Activated B cell treated with CpG ODN at 0.5 μM for 24 hours (primary cell): ENCODE measurements at regions not wholly inside any gene's neighbourhood (a gene's known extent, or its start where the extent isn't known, plus 50 kb on each side); places are given as distances from the start of the nearest gene placed in this dataset.

Experiments
- ATAC-seq: fragments of 200-7000 bp; cut with Tn5 transposase; one replicate; pipeline ENCODE4 v1.10.0; 2021; ENCODE audit warnings: low read depth, mild to moderate bottlenecking, moderate library complexity
- CTCF ChIA-PET: fragments of 350-600 bp; sonication (Branson Sonifier 250); formaldehyde crosslinking; loops from one replicate; lab custom pipeline; 2021; ENCODE audit warnings: antibody characterized with exemption; lab: Charles Lee
- POLR2A ChIA-PET: fragments of 350-600 bp; sonication (Branson Sonifier 250); formaldehyde crosslinking; loops from one replicate; lab custom pipeline; 2021; ENCODE audit warnings: antibody characterized with exemption; lab: Charles Lee
- DNase-seq: peaks from one replicate; pipeline ENCODE4 v3.0.0; 2022
- H3K27ac Mint-ChIP-seq: one replicate; pipeline ENCODE4 v1.8.0; 2020; ENCODE audit warnings: mixed read lengths
- H3K27me3 Mint-ChIP-seq: one replicate; pipeline ENCODE4 v1.8.0; 2021; ENCODE audit warnings: mixed read lengths
- H3K36me3 Mint-ChIP-seq: one replicate; pipeline ENCODE4 v1.8.0; 2021; ENCODE audit warnings: low read depth, mixed read lengths
- H3K4me1 Mint-ChIP-seq: one replicate; pipeline ENCODE4 v1.8.0; 2021; ENCODE audit warnings: mixed read lengths
- H3K4me3 Mint-ChIP-seq: one replicate; pipeline ENCODE4 v1.8.0; 2020; ENCODE audit warnings: mild to moderate bottlenecking, mixed read lengths
- H3K9me3 Mint-ChIP-seq: one replicate; pipeline ENCODE4 v1.8.0; 2020; ENCODE audit warnings: mixed read lengths
- intact Hi-C: fragments of 100-400 bp; cut with micrococcal nuclease; formaldehyde crosslinking; loops from one replicate; pipeline ENCODE4 v1.15.1; 2024
- TF ChIP-seq, protein P1 (sequence below): fragments of 200-600 bp; IDR thresholded peaks from one replicate; pipeline ENCODE4 v1.8.0; 2022; ENCODE audit warnings: antibody characterized with exemption, mild to moderate bottlenecking

GRCh38 chr11:15451713-15452112 lies 337.0 kb downstream of the INSC start:
- CTCF ChIA-PET, result no interaction called here
- no peaks in the 10 kb centered on the region for H3K27me3 Mint-ChIP-seq
- no peak overlapping the region for H3K4me3 Mint-ChIP-seq
- POLR2A ChIA-PET, result no interaction called here
- peaks cover 3% of the 10 kb centered on the region for H3K9me3 Mint-ChIP-seq
- H3K4me1 Mint-ChIP-seq, result no peaks in the 10 kb centered on the region
- intact Hi-C loops, result no loop called here
- no peak for DNase-seq
- TF ChIP-seq, protein P1, sequence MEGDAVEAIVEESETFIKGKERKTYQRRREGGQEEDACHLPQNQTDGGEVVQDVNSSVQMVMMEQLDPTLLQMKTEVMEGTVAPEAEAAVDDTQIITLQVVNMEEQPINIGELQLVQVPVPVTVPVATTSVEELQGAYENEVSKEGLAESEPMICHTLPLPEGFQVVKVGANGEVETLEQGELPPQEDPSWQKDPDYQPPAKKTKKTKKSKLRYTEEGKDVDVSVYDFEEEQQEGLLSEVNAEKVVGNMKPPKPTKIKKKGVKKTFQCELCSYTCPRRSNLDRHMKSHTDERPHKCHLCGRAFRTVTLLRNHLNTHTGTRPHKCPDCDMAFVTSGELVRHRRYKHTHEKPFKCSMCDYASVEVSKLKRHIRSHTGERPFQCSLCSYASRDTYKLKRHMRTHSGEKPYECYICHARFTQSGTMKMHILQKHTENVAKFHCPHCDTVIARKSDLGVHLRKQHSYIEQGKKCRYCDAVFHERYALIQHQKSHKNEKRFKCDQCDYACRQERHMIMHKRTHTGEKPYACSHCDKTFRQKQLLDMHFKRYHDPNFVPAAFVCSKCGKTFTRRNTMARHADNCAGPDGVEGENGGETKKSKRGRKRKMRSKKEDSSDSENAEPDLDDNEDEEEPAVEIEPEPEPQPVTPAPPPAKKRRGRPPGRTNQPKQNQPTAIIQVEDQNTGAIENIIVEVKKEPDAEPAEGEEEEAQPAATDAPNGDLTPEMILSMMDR, result no peak
- no peak overlapping the region for H3K27ac Mint-ChIP-seq
- ATAC-seq, result no peak
- H3K36me3 Mint-ChIP-seq, result no peaks in the 10 kb centered on the region

GRCh38 chr11:15453211-15453765 lies 338.6 kb downstream of the INSC start:
- no peak for DNase-seq
- intact Hi-C loops, result no loop called here
- H3K4me3 Mint-ChIP-seq, result no peak overlapping the region
- POLR2A ChIA-PET, result no interaction called here
- peaks cover 3% of the 10 kb centered on the region for H3K9me3 Mint-ChIP-seq
- no peaks in the 10 kb centered on the region for H3K4me1 Mint-ChIP-seq
- no peak overlapping the region for H3K27ac Mint-ChIP-seq
- CTCF ChIA-PET, result no interaction called here
- H3K27me3 Mint-ChIP-seq, result no peaks in the 10 kb centered on the region
- no peaks in the 10 kb centered on the region for H3K36me3 Mint-ChIP-seq
- ATAC-seq, result no peak
- TF ChIP-seq, protein P1, result no peak

GRCh38 chr11:15468466-15468865 lies 353.7 kb downstream of the INSC start:
- CTCF ChIA-PET, result no interaction called here
- TF ChIP-seq, protein P1, result no peak
- intact Hi-C loops, result no loop called here
- ATAC-seq (no peak), DNase-seq (no peak)
- H3K36me3 Mint-ChIP-seq, result no peaks in the 10 kb centered on the region
- no peaks in the 10 kb centered on the region for H3K27me3 Mint-ChIP-seq
- no peak overlapping the region for H3K27ac Mint-ChIP-seq
- no peaks in the 10 kb centered on the region for H3K4me1 Mint-ChIP-seq
- POLR2A ChIA-PET, result no interaction called here
- H3K9me3 Mint-ChIP-seq, result no peaks in the 10 kb centered on the region
- H3K4me3 Mint-ChIP-seq, result no peak overlapping the region

DNA sequence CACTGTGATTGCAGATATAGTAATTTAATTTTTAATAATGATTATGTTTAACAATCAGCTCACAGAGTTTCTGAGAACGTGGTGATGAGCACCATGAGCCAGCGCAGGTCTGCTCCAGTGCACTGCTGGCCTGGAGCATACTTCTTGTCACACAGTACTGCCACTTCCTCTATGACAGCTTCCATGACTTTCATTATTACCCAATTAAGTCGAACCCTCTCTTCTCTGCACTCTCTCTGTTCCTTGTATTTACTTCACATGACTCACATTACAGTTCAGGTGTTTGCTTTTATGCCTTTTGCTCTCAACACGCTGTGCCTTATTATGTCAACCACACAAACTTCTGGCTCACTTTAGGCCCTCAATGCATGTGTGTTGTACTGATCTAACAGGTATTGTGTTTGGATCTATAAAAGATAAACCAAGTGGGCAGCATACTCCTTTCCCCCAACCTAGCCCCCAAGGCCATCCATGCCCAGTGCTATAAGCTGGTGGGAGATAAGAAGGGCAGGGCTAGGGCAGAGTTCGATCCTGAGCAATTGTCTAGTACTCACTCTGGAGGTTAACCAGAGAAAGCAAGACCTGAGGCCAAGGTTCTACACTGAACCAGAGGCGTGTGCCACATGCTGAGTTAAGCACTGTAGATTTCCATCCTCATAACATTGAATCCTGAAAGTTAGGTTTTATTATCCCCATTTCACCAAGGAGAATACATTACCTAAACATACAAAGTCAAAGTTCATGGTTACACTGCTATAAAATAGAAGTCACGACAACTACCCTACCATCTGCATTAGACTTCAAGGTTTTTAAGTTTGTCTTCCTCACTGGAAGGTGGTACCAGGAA lies 356.5 kb downstream of the INSC start:
- ATAC-seq (no peak), DNase-seq (no peak)
- intact Hi-C loops, result no loop called here
- ChIA-PET POLR2A (no interaction called here), CTCF (no interaction called here)
- H3K9me3 Mint-ChIP-seq, result no peaks in the 10 kb centered on the region
- H3K4me3 Mint-ChIP-seq, result no peak overlapping the region
- H3K4me1 Mint-ChIP-seq, result no peaks in the 10 kb centered on the region
- TF ChIP-seq, protein P1, result no peak
- H3K36me3 Mint-ChIP-seq, result no peaks in the 10 kb centered on the region
- no peaks in the 10 kb centered on the region for H3K27me3 Mint-ChIP-seq
- H3K27ac Mint-ChIP-seq, result no peak overlapping the region

DNA sequence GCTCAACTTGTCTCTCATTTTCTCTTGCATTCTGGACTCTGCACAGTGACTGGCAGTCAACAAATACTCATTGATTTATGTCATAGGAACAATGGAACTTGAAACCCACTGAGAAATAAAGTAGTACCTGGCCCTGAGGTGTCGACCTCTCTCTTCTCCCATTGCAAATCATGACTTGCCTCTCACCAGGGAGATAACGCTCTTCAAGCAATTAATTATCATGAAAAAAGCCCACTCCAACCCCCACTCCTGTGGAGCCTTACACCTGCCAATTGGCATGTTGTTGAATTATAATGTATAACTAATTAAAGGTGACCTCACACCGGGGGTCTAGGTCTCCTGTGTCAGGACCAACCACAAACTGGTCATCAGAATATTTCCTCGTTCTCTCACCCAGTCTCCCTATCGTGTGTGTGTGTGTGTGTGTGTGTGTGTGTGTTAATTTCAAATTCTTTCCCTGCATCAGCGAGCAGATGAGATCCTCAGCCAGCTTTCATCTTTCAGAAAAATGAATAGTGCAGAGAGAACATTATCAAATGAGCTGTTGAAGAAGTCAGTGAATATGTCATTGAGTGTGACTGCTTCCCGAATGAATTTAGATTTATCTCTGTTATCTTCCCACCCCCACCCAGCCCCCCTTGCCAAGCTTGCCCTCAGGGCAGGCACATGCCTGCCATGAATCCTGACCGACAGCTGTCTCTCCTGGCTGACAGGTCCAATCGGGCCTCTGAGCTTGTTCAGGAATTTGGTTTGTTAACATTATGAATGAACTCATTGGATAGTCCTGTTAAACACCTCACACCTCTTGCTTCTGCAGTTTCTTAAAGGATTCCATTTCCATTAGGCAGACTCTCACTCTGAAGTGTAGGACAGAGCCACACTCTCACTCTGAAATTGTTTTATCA lies 357.4 kb downstream of the INSC start:
- no peak overlapping the region for H3K4me3 Mint-ChIP-seq
- no peaks in the 10 kb centered on the region for H3K4me1 Mint-ChIP-seq
- H3K27ac Mint-ChIP-seq, result no peak overlapping the region
- no peaks in the 10 kb centered on the region for H3K9me3 Mint-ChIP-seq
- intact Hi-C loops, result no loop called here
- TF ChIP-seq, protein P1, result no peak
- H3K36me3 Mint-ChIP-seq, result no peaks in the 10 kb centered on the region
- ATAC-seq (no peak), DNase-seq (no peak)
- POLR2A ChIA-PET, result no interaction called here
- no peaks in the 10 kb centered on the region for H3K27me3 Mint-ChIP-seq
- CTCF ChIA-PET, result no interaction called here
